NCI-H2029 treated with DMSO at 0.1 percent for 48 hours (cell line): ENCODE measurements at regions not wholly inside any gene's neighbourhood (a gene's known extent, or its start where the extent isn't known, plus 50 kb on each side); places are given as distances from the start of the nearest gene placed in this dataset.

Experiments used
- DNase-seq: peaks from one replicate; lab custom pipeline; 2025; lab: John Stamatoyannopoulos, UW

GRCh38 chr13:106433066-106433465, 102.4 kb downstream of the EFNB2 start:
- DNase-seq: no peak

GRCh38 chr13:106432636-106433035, 102.8 kb downstream of the EFNB2 start:
- no peak for DNase-seq

GRCh38 chr13:106426909-106427308, 108.6 kb downstream of the EFNB2 start:
- DNase-seq: no peak

GRCh38 chr13:106425661-106426060, 109.8 kb downstream of the EFNB2 start:
- DNase-seq: no peak

- DNase-seq: no peak
Measured at GRCh38 chr13:106424805-106425204, 110.7 kb downstream of the EFNB2 start.

GRCh38 chr13:106423530-106423929, 111.9 kb downstream of the EFNB2 start:
- DNase-seq: no peak

GRCh38 chr13:106418556-106418955, 116.9 kb downstream of the EFNB2 start:
- DNase-seq: no peak

GRCh38 chr13:106417467-106418110, 117.9 kb downstream of the EFNB2 start:
- no peak for DNase-seq

GRCh38 chr13:106416645-106417044, 118.8 kb downstream of the EFNB2 start:
- no peak for DNase-seq

- DNase-seq: no peak
Measured at GRCh38 chr13:106415971-106416370, 119.5 kb downstream of the EFNB2 start.

- DNase-seq: no peak
Measured at GRCh38 chr13:106415442-106415841, 120.0 kb downstream of the EFNB2 start.

- DNase-seq: no peak
Measured at GRCh38 chr13:106407338-106407737, 128.1 kb downstream of the EFNB2 start.

GRCh38 chr13:106405731-106406130, 129.7 kb downstream of the EFNB2 start:
- DNase-seq: no peak

- no peak for DNase-seq
Measured at GRCh38 chr13:106403280-106403679, 132.2 kb downstream of the EFNB2 start.

- no peak for DNase-seq
Measured at GRCh38 chr13:106402866-106403265, 132.6 kb downstream of the EFNB2 start.

- DNase-seq: no peak
Measured at GRCh38 chr13:106401081-106401480, 134.4 kb downstream of the EFNB2 start.

- DNase-seq: no peak
Measured at GRCh38 chr13:106400289-106400688, 135.2 kb downstream of the EFNB2 start.

- no peak for DNase-seq
Measured at GRCh38 chr13:106398289-106398688, 137.2 kb downstream of the EFNB2 start.

- DNase-seq: no peak
Measured at GRCh38 chr13:106393776-106394175, 141.7 kb downstream of the EFNB2 start.

- DNase-seq: no peak
Measured at GRCh38 chr13:106391681-106392080, 143.8 kb downstream of the EFNB2 start.

GRCh38 chr13:106391271-106391670, 144.2 kb downstream of the EFNB2 start:
- no peak for DNase-seq

GRCh38 chr13:106390367-106390766, 145.1 kb downstream of the EFNB2 start:
- no peak for DNase-seq

- no peak for DNase-seq
Measured at GRCh38 chr13:106385654-106386053, 149.8 kb downstream of the EFNB2 start.

GRCh38 chr13:106384516-106384915, 150.9 kb downstream of the EFNB2 start:
- DNase-seq: no peak
